ENCODE measurements at regions not wholly inside any gene's neighbourhood (a gene's known extent, or its start where the extent isn't known, plus 50 kb on each side); places are given as distances from the start of the nearest gene placed in this dataset.

DNA sequence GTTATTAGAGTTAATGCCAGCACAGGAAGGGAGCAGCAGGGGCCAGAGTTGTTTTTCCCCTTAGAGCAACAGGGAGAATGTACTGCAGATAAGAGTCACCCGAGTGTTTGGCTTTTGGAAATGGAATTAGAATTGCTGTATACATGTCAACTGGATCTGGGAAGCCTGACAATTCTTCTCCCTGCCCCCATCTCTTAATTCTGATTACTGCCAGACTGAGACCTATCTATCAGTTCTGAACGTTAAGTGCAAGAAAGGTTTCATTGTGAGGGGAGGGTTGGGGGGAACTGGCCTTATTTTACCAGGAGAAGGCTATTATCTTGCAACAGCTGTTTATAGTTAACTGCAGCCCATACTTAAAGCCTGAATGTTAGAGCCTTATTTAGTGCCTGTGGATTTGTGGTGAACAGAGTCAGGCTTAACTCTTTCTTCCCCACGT, 424.5 kb upstream of the CDH11 start:
- ATAC-seq (ENCODE audit: low read depth) (no peak), DNase-seq (ENCODE audit: low spot score in 2 of 2) (no peak)
- H3K9me3 Mint-ChIP-seq = peaks cover 7% of the 10 kb centered on the region
- no peaks in the 10 kb centered on the region for H3K27me3 Mint-ChIP-seq
- H3K36me3 Mint-ChIP-seq = no peaks in the 10 kb centered on the region
- no peaks in the 10 kb centered on the region for H3K4me1 Mint-ChIP-seq
- H3K27ac Mint-ChIP-seq = no peak overlapping the region
- no peak overlapping the region for H3K4me3 Mint-ChIP-seq

DNA sequence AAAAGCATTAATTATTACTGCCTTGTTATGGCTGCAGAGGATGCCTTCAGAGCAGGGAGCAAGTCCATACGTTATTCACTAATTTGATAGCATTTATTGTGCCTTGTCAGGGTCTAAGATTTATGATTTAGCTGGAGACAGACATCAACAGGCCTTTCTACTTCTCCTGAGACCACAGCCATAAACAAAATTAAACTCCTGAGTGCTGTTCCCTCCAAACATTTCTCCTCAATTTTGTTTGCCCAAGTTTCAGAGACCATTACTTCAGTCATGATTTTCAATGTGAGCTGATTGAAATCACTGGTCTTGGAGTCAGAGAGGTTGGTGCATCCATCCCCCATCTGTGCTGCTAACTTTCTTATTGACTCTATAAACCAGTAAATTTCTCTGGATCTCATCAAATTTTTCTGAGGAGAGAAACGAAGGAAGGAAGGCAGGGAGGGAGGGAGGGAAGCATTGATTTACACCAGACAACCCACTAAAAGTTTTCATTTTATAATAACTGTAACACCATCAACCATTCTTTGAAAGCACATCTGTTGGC, 423.6 kb upstream of the CDH11 start:
- Mint-ChIP-seq H3K36me3 (no peaks in the 10 kb centered on the region), H3K9me3 (peaks cover 7% of the 10 kb centered on the region), H3K4me1 (no peaks in the 10 kb centered on the region), H3K4me3 (no peak overlapping the region), H3K27ac (no peak overlapping the region), H3K27me3 (no peaks in the 10 kb centered on the region)
- no peak for DNase-seq (ENCODE audit: low spot score in 2 of 2)
- no peak for ATAC-seq (ENCODE audit: low read depth)

DNA sequence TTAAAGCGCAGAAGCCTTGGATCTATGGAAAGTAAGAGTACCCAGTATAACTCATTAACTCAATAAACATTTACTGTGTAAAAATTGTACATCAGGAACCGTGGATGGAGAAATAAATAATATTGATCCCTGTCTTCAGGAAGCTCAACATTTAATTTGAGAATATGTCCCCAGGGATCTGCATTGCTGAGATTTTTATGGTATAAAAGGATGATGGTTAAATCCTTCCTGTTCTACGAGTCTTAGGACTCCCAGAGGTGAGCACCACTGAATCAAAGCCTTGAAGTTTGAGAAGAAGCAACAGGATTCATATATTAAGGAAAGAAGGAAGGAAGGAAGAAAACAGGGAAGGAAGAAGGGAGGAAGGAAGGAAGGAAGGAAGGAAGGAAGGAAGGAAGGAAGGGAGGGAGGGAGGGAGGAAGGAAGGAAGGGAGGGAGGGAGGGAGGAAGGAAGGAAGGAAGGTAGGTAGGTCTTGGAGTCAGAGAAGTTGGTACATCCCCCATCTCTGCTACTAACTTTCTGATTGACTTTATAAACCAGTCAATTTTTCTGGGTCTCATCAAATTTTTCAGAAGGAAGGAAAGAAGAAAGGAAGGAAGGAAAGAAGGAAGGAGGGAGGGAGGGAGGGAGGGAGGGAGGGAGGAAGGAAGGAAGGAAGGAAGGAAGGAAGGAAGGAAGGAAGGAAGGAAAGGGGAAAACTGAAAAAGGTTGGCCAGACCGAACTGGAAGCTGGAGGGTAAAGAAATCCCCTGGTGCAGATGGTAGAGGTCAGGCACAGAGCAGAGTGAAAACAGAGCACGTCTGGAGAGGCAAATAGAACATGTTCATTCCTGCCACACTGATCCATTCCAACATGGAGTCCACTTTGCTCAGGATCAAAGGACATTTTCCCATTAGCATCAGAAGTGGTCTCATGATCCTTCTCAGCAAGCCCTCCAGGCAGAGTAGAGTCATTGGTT, 422.2 kb upstream of the CDH11 start:
- no peak overlapping the region for H3K4me3 Mint-ChIP-seq
- no peaks in the 10 kb centered on the region for H3K36me3 Mint-ChIP-seq
- H3K9me3 Mint-ChIP-seq = peaks cover 7% of the 10 kb centered on the region
- no peaks in the 10 kb centered on the region for H3K27me3 Mint-ChIP-seq
- H3K27ac Mint-ChIP-seq = no peak overlapping the region
- DNase-seq (ENCODE audit: low spot score in 2 of 2) (no peak), ATAC-seq (ENCODE audit: low read depth) (no peak)
- H3K4me1 Mint-ChIP-seq = no peaks in the 10 kb centered on the region

DNA sequence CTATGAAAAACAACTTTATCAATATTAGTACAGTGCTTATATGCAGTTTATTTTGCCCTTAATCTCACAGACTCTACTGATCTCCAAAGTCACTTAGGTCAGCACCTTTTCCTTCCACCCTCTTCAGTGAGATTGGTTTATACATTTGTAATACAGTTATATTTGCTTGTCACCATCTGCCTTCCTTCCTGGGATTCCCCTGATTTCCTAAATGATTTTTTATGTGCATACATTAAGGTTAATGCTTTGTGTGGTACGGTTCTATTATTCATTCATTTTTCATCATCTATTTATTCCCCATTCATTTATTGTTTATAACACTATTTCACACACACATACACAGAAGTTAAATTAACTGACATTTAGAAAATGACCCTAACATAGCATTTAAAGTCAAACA, 419.8 kb upstream of the CDH11 start:
- peaks cover 9% of the 10 kb centered on the region for H3K9me3 Mint-ChIP-seq
- ATAC-seq (ENCODE audit: low read depth) (no peak), DNase-seq (ENCODE audit: low spot score in 2 of 2) (no peak)
- no peak overlapping the region for H3K4me3 Mint-ChIP-seq
- no peaks in the 10 kb centered on the region for H3K27me3 Mint-ChIP-seq
- H3K36me3 Mint-ChIP-seq = no peaks in the 10 kb centered on the region
- peaks cover 3% of the 10 kb centered on the region for H3K4me1 Mint-ChIP-seq
- no peak overlapping the region for H3K27ac Mint-ChIP-seq

DNA sequence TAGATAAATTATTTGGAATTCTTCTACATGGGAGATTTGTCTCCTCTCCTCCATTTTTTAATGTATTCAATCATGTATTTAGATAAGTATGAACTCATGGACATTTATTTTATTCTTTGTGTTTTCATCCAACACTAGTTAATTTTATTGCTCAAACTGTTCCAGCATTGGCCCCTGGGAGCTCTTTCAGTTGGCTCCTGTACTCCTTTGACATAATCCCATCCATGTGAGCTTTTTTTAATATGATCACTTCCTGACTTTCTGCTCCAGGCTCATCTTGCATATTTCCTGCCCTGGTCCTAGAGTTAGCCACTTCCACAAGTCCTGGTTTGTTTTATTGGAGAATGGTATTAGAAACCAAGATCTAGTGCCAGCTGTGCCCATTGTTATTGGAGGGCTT, 419.0 kb upstream of the CDH11 start:
- ATAC-seq (ENCODE audit: low read depth) (no peak), DNase-seq (ENCODE audit: low spot score in 2 of 2) (no peak)
- Mint-ChIP-seq H3K4me1 (peaks cover 3% of the 10 kb centered on the region), H3K36me3 (no peaks in the 10 kb centered on the region), H3K9me3 (peaks cover 9% of the 10 kb centered on the region), H3K27ac (no peak overlapping the region), H3K4me3 (no peak overlapping the region), H3K27me3 (no peaks in the 10 kb centered on the region)

DNA sequence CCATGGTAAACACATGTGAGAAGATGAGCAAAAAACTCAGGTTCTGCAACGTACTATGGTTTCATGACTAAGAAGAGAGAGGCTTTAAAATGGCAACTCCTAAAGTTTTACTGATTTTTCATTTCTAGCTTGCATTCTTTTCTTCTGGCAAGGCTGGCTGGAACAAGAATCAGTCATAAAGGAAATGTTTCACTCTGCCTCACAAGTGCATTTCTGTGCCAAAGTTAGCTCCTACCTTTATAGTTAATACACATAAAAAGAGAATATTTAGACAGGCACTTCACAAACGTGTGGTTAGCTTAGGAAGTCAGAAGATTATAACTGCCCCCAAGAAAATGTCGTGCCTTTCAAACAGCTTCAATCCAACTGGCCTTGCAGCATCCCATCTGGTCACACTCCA, 417.1 kb upstream of the CDH11 start:
- Mint-ChIP-seq H3K4me3 (no peak overlapping the region), H3K27me3 (no peaks in the 10 kb centered on the region), H3K27ac (no peak overlapping the region)

DNA sequence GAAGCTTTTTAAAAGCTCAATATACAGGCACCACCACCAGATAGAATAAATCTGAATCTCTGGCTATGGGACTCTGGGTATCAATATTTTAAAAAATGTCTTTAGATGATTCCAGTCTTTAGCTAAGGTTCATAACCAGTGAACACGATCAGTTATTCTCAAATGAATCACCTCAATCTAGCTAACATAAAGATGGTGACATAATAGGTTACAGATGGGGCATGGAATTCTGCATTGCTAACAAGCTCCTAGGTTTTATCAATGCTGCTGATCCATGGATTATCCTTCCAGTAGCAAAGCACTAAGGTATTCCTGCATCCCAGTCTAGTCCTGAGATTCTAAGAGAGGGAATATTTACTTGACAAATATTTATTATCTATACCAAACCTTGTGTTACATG, 415.5 kb upstream of the CDH11 start:
- ATAC-seq (ENCODE audit: low read depth) (no peak), DNase-seq (ENCODE audit: low spot score in 2 of 2) (no peak)
- Mint-ChIP-seq H3K9me3 (peaks cover 5% of the 10 kb centered on the region), H3K4me3 (no peak overlapping the region), H3K27ac (no peak overlapping the region), H3K27me3 (no peaks in the 10 kb centered on the region), H3K36me3 (no peaks in the 10 kb centered on the region), H3K4me1 (peaks cover 3% of the 10 kb centered on the region)

More for the DNA sequence above, 417.1 kb upstream of the CDH11 start:
- peaks cover 8% of the 10 kb centered on the region for H3K9me3 Mint-ChIP-seq
- H3K4me1 Mint-ChIP-seq = peaks cover 3% of the 10 kb centered on the region
- no peak for ATAC-seq (ENCODE audit: low read depth)
- no peak for DNase-seq (ENCODE audit: low spot score in 2 of 2)
- no peaks in the 10 kb centered on the region for H3K36me3 Mint-ChIP-seq

DNA sequence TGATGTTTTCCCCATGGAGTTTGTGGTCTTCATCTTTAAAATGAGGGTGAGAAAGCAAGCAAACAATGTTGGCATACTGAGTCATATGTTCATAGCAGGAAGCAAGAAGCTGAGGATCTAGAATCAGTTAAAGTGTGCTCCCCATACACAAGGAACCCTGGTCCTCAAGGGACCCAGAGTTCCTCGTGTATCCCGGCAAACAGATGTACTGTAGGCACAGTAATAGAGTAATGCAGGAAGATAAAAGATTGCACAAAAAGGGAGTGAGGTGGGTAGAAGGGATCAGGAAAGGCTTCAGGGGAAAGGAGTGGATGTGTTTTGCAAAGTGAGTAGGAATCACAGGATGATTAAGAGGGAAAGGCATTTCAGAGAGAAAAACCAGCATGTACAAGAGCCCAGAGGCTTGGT, 412.3 kb upstream of the CDH11 start:
- DNase-seq (ENCODE audit: low spot score in 2 of 2) = no peak
- H3K27me3 Mint-ChIP-seq = no peaks in the 10 kb centered on the region
- H3K9me3 Mint-ChIP-seq = peaks cover 5% of the 10 kb centered on the region
- H3K4me1 Mint-ChIP-seq = peaks cover 3% of the 10 kb centered on the region
- no peak overlapping the region for H3K4me3 Mint-ChIP-seq
- no peak overlapping the region for H3K27ac Mint-ChIP-seq
- no peak for ATAC-seq (ENCODE audit: low read depth)
- no peaks in the 10 kb centered on the region for H3K36me3 Mint-ChIP-seq

DNA sequence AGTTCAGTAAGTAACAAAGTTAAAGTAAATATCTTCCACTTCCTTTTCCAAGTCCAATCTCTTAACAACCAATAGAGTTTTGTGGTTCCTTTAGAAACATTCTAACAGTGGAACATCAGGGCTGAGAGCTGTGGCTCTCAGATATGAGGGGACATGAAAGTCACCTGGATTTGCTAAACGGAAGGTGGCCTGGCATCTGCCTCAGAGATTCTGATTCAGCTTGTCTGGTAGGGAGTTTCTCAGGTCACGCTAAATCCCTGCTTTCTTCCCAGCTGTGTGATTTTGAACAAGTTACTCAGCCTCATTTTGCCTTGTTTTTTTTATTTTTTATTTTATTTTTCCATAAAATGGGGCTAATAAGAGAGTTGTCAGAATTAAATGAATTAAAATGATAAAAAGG, 411.0 kb upstream of the CDH11 start:
- no peaks in the 10 kb centered on the region for H3K36me3 Mint-ChIP-seq
- H3K27ac Mint-ChIP-seq = no peak overlapping the region
- DNase-seq (ENCODE audit: low spot score in 2 of 2) = no peak
- H3K4me3 Mint-ChIP-seq = no peak overlapping the region
- no peaks in the 10 kb centered on the region for H3K27me3 Mint-ChIP-seq
- H3K9me3 Mint-ChIP-seq = peaks cover 3% of the 10 kb centered on the region
- ATAC-seq (ENCODE audit: low read depth) = no peak
- H3K4me1 Mint-ChIP-seq = no peaks in the 10 kb centered on the region

DNA sequence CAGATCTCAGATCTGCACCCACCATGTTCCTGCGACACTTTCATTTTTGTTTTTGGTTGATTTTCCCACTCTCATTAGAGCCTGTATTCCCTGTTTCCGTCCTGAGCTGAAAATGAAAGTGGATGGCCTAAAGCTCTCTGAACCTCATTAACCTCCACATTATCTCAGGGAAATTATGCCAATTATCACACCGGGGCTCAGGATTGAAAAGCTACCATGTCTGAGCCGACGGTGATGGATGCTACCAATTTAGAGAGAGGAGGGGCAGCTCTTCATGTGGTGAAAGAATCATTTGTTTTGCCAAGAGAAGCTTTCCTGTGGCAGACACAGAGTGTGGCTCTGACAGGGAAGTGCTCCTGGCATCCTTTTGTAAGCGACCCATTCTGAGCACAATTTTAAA, 410.4 kb upstream of the CDH11 start:
- Mint-ChIP-seq H3K9me3 (peaks cover 5% of the 10 kb centered on the region), H3K27ac (no peak overlapping the region), H3K4me3 (no peak overlapping the region), H3K4me1 (no peaks in the 10 kb centered on the region), H3K36me3 (no peaks in the 10 kb centered on the region), H3K27me3 (no peaks in the 10 kb centered on the region)
- DNase-seq (ENCODE audit: low spot score in 2 of 2) = no peak
- no peak for ATAC-seq (ENCODE audit: low read depth)

DNA sequence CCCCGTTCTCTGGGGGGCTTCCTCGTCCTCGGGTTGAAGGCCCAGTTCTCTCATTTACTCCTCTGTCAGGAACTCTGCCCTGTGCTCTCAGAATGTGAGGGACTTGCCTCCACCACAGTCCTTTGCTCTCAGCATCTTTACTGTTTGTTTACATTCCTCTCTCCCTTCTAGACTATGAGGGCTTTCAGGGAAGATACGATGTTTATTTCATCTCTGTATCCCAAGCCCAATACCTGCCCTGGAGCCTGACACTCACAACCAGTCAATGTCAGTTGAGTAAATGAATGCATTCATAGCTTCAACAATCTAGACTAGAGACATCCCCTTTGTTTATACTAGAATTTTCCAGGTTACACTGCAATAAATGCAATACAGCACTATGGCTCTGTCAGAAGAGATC, 409.6 kb upstream of the CDH11 start:
- DNase-seq (ENCODE audit: low spot score in 2 of 2) (no peak), ATAC-seq (ENCODE audit: low read depth) (no peak)
- H3K36me3 Mint-ChIP-seq = no peaks in the 10 kb centered on the region
- H3K9me3 Mint-ChIP-seq = peaks cover 5% of the 10 kb centered on the region
- H3K27ac Mint-ChIP-seq = no peak overlapping the region
- H3K4me3 Mint-ChIP-seq = no peak overlapping the region
- no peaks in the 10 kb centered on the region for H3K27me3 Mint-ChIP-seq
- H3K4me1 Mint-ChIP-seq = no peaks in the 10 kb centered on the region

DNA sequence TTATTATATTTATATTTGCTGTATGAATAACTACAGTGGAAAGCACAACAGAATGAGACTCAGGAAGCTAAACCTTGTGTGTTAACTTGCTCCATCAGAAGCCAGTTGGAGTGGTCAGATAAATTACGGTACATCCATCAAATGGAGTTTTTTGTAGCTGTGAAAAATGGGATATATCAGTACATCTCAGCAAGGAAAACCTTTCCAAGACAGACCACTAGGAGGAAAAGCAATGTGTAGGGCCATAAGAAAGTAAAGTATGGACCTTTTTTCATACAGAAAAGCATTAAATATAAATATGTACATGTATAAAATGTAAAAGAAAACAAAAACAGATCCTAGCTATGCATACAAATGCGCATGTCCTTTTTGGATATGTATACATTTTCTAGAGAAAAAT, 403.8 kb upstream of the CDH11 start:
- H3K4me1 Mint-ChIP-seq = no peaks in the 10 kb centered on the region
- no peaks in the 10 kb centered on the region for H3K36me3 Mint-ChIP-seq
- ATAC-seq (ENCODE audit: low read depth) (no peak), DNase-seq (ENCODE audit: low spot score in 2 of 2) (no peak)
- H3K9me3 Mint-ChIP-seq = peaks cover 3% of the 10 kb centered on the region
- no peaks in the 10 kb centered on the region for H3K27me3 Mint-ChIP-seq
- H3K27ac Mint-ChIP-seq = no peak overlapping the region
- no peak overlapping the region for H3K4me3 Mint-ChIP-seq

DNA sequence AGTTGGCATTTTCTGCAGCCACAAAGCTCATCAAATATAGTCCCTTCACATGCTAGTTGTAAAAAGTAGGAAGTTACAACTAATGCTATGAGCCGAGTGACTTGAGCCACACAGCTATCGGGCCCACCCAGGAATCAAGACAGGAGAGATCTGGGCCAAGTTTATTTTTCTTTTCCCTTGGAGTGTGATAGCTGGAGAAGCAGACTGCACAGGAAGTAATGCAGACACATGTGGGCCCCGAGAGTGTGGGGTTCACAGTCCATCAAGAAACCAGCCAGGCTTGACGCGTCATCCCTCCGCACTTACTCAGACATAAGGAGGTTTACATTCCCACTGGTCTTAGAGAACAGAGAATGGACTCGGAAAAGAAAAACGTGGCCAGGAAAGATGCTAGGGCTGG, 403.1 kb upstream of the CDH11 start:
- H3K36me3 Mint-ChIP-seq = no peaks in the 10 kb centered on the region
- H3K4me3 Mint-ChIP-seq = no peak overlapping the region
- no peak overlapping the region for H3K27ac Mint-ChIP-seq
- no peaks in the 10 kb centered on the region for H3K4me1 Mint-ChIP-seq
- DNase-seq (ENCODE audit: low spot score in 2 of 2) = no peak
- no peaks in the 10 kb centered on the region for H3K27me3 Mint-ChIP-seq
- peaks cover 3% of the 10 kb centered on the region for H3K9me3 Mint-ChIP-seq
- ATAC-seq (ENCODE audit: low read depth) = no peak

DNA sequence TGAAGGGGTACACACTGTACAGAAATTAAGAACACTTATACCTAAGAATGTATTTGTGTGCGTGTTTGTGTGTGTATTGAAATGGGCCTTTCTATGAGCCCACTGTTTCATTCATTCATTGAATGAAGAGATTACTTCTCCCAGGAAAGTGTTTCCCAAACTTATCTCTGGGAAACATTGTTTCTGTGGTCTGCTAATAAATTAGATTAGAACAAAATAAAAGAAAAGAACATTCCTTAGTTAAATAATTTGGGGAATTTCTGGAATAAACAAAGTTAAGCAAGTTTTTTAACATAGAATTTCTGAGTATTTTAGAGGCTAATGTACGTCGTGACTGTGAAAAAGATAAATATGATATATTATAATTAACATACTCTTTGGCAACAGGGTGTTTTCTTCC, 402.4 kb upstream of the CDH11 start:
- H3K36me3 Mint-ChIP-seq = no peaks in the 10 kb centered on the region
- H3K4me3 Mint-ChIP-seq = no peak overlapping the region
- H3K9me3 Mint-ChIP-seq = peaks cover 6% of the 10 kb centered on the region
- H3K27ac Mint-ChIP-seq = no peak overlapping the region
- ATAC-seq (ENCODE audit: low read depth) = no peak
- no peaks in the 10 kb centered on the region for H3K27me3 Mint-ChIP-seq
- DNase-seq (ENCODE audit: low spot score in 2 of 2) = no peak
- H3K4me1 Mint-ChIP-seq = no peaks in the 10 kb centered on the region
